ENCODE measurements at regions not wholly inside any gene's neighbourhood (a gene's known extent, or its start where the extent isn't known, plus 50 kb on each side); places are given as distances from the start of the nearest gene placed in this dataset.

DNA sequence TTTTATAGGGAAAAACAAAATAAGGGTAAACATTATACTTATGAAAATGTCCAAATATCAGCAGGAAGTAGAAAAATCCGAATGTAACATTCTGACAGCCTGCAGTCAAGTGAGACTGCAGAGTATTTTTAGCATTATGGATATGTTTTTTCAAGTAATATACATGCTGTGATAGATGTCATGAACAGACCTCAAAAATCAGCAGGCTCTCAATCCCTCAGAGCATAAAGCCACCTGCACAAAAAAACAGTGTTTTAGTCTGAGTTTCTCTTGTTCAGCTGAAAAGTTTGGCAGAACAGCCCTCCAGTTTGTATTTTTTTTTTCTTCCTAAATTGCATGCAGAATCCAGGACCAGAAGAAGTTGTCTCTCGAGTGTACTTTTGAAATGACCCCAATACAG is 219.1 kb upstream of the FMN2 start:
- no peaks in the 10 kb centered on the region for H3K27me3 ChIP-seq
- H3K9me3 ChIP-seq = no peaks in the 10 kb centered on the region
- no peak for TF ChIP-seq CTCF (IDR thresholded peaks at IDR 0.05)
- H3K4me3 ChIP-seq = no peak overlapping the region
- no peaks in the 10 kb centered on the region for H3K4me1 ChIP-seq
- ATAC-seq = no peak
- no peak for DNase-seq
- intact Hi-C loops (cut with DNase I) = no loop called here
- H3K27ac ChIP-seq = no peak overlapping the region
- H3K36me3 ChIP-seq = no peaks in the 10 kb centered on the region

DNA sequence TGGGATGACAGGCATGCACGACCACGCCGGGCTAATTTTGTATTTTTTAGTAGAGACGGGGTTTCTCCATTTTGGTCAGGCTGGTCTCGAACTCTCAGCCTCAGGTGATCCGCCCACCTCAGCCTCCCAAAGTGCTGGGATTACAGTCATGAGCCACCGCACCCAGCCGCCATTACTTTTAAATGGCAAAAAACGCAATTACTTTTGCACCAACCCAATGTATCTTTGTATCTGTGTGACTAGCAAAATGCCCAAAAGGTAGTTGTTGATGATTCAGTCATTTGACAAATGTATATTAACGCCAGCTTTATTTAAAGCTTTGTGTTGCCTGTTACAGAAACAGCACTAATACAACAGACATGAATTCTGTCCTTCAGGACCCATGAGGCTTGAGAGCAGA is 216.9 kb upstream of the FMN2 start:
- no peaks in the 10 kb centered on the region for H3K36me3 ChIP-seq
- H3K9me3 ChIP-seq = no peaks in the 10 kb centered on the region
- no peaks in the 10 kb centered on the region for H3K27me3 ChIP-seq
- intact Hi-C loops (cut with DNase I) = no loop called here
- no peak overlapping the region for H3K27ac ChIP-seq
- no peak for DNase-seq
- no peaks in the 10 kb centered on the region for H3K4me1 ChIP-seq
- ATAC-seq = no peak
- no peak overlapping the region for H3K4me3 ChIP-seq
- no peak for TF ChIP-seq CTCF (IDR thresholded peaks at IDR 0.05)

- H3K36me3 ChIP-seq = no peaks in the 10 kb centered on the region
- no peaks in the 10 kb centered on the region for H3K9me3 ChIP-seq
- H3K4me3 ChIP-seq = no peak overlapping the region
- no peak for DNase-seq
- no peaks in the 10 kb centered on the region for H3K4me1 ChIP-seq
- H3K27me3 ChIP-seq = no peaks in the 10 kb centered on the region
- intact Hi-C loops (cut with DNase I) = no loop called here
- ATAC-seq = no peak
- no peak for TF ChIP-seq CTCF (IDR thresholded peaks at IDR 0.05)
- H3K27ac ChIP-seq = no peak overlapping the region
Observed at GRCh38 chr1:239879321-239880170, 212.1 kb upstream of the FMN2 start.

DNA sequence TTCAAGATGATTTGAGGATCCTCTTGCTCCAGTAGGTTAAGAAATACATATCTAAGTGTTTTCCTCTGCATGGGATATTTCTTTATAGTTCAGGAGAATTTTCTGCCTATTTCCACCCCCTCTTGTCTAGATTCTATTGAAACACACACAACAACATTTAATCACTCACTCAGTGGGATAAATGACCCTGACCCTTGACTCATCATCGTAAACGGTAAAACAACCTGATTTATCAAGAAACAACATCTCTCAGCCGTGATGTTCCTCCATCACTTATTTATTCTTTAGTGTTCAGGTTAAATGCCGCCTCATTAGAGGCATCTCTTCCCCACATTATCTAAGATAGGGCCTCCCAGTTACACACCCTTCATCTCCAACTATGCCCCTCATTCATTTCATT is 208.7 kb upstream of the FMN2 start:
- Histone ChIP-seq H3K9me3 (no peaks in the 10 kb centered on the region), H3K4me3 (no peak overlapping the region), H3K27ac (no peak overlapping the region), H3K4me1 (no peaks in the 10 kb centered on the region), H3K36me3 (no peaks in the 10 kb centered on the region), H3K27me3 (no peaks in the 10 kb centered on the region)
- no peak for TF ChIP-seq CTCF (IDR thresholded peaks at IDR 0.05)
- ATAC-seq (no peak), DNase-seq (no peak)
- intact Hi-C loops (cut with DNase I) = no loop called here

DNA sequence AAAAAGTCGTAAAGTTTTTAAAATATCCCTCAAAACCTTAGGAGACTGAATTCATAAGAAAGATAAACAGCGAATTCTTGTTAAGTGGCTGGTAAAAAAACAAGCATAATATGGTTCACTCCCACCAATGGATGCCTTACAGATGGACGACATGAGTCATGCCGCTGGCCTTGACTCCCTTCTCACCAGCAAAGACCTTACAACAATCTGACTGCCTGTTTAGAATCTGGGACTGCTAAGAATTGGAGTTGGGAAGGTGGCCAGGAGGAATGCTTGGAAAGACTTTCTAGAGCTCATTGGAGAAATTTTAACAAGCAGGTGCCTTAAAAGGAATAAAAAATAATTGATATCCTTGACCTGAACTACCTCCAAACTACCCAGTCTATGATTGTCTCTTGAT is 206.9 kb upstream of the FMN2 start:
- Histone ChIP-seq H3K4me1 (no peaks in the 10 kb centered on the region), H3K27me3 (no peaks in the 10 kb centered on the region), H3K9me3 (no peaks in the 10 kb centered on the region), H3K4me3 (no peak overlapping the region), H3K36me3 (no peaks in the 10 kb centered on the region), H3K27ac (no peak overlapping the region)
- intact Hi-C loops (cut with DNase I) = no loop called here
- no peak for ATAC-seq
- no peak for TF ChIP-seq CTCF (IDR thresholded peaks at IDR 0.05)
- DNase-seq = no peak

Measured in upper lobe of right lung (tissue), 1 donor.